Ishikawa (cell line): ENCODE measurements at regions not wholly inside any gene's neighbourhood (a gene's known extent, or its start where the extent isn't known, plus 50 kb on each side); places are given as distances from the start of the nearest gene placed in this dataset.

ENCODE experiments used
- CREB1 ChIP-seq: IDR thresholded peaks from 2 replicates; pipeline ENCODE4 v1.6.1; 2012; ENCODE audit warnings: low read depth
- EGR1 ChIP-seq: IDR thresholded peaks from 2 replicates; pipeline ENCODE4 v1.6.1; 2012
- EP300 ChIP-seq: IDR thresholded peaks from 2 replicates; pipeline ENCODE4 v1.6.1; 2012; ENCODE audit warnings: borderline replicate concordance
- FOXM1 ChIP-seq: IDR thresholded peaks from 2 replicates; pipeline ENCODE4 v1.6.1; 2012; ENCODE audit warnings: low read depth, borderline replicate concordance
- MAX ChIP-seq: IDR thresholded peaks from 2 replicates; pipeline ENCODE4 v1.6.1; 2012
- RAD21 ChIP-seq: IDR thresholded peaks from 2 replicates; pipeline ENCODE4 v1.6.1; 2012; ENCODE audit warnings: low read depth
- REST ChIP-seq: IDR thresholded peaks from 2 replicates; pipeline ENCODE4 v1.6.1; 2012; ENCODE audit warnings: low read depth, mild to moderate bottlenecking
- TAF1 ChIP-seq: IDR thresholded peaks from 2 replicates; pipeline ENCODE4 v1.6.1; 2012; ENCODE audit warnings: low read depth, mild to moderate bottlenecking
- TCF12 ChIP-seq: IDR thresholded peaks from 2 replicates; pipeline ENCODE4 v1.6.1; 2012; ENCODE audit warnings: low read depth
- ZBTB7A ChIP-seq: IDR thresholded peaks from 2 replicates; pipeline ENCODE4 v1.6.1; 2012; ENCODE audit warnings: low read depth

GRCh38 chr7:50855526-50855925 lies 72.8 kb upstream of the GRB10 start:
- no peak for TF ChIP-seq RAD21
- TF ChIP-seq MAX: no peak
- no peak for TF ChIP-seq EP300
- TF ChIP-seq TAF1: no peak
- TF ChIP-seq FOXM1: no peak
- TF ChIP-seq TCF12: no peak
- no peak for TF ChIP-seq EGR1
- TF ChIP-seq ZBTB7A: no peak
- TF ChIP-seq CREB1: no peak
- TF ChIP-seq REST: no peak
